PC-3 (cell line): ENCODE measurements at regions not wholly inside any gene's neighbourhood (a gene's known extent, or its start where the extent isn't known, plus 50 kb on each side); places are given as distances from the start of the nearest gene placed in this dataset.

ENCODE experiments used
- ATAC-seq: fragments of 200-7000 bp; cut with Tn5 transposase; 2 replicates; pipeline ENCODE4 v1.9.1; 2020; ENCODE audit warnings: mild to moderate bottlenecking, moderate library complexity
- BruUV-seq: library from RNA; stranded (reverse); fragments of 400-500 nt; replicated peaks from 2 replicates; lab custom pipeline; 2021; lab: Mats Ljungman, UMichigan
- CTCF ChIA-PET: fragments of 300-600 bp; sonication (Branson Sonifier 250); formaldehyde crosslinking; loops from one replicate; lab custom pipeline; 2022; ENCODE audit warnings: antibody characterized with exemption; lab: Charles Lee
- POLR2A ChIA-PET: fragments of 300-600 bp; sonication (Branson Sonifier 250); formaldehyde crosslinking; loops from one replicate; lab custom pipeline; 2022; ENCODE audit warnings: antibody characterized with exemption; ENCODE audit not compliant: unreplicated experiment; lab: Charles Lee
- DNase-seq: peaks from one replicate; pipeline ENCODE4 v3.0.0-alpha.2; 2015
- H2AFZ ChIP-seq: fragments of 300-600 bp; sonication (generic); 2 replicates; pipeline ENCODE4 v1.6.0; 2016; ENCODE audit warnings: antibody characterized with exemption, low read length
- H3F3A ChIP-seq: fragments of 300-600 bp; sonication (generic); one replicate; pipeline ENCODE4 v1.6.0; 2017; ENCODE audit warnings: antibody characterized with exemption, low read length, control low read depth, mild to moderate bottlenecking; ENCODE audit not compliant: unreplicated experiment
- H3K27ac ChIP-seq: fragments of 300-600 bp; sonication (generic); 2 replicates; pipeline ENCODE4 v1.5.1; 2016; ENCODE audit warnings: mild to moderate bottlenecking, low read length
- H3K27me3 ChIP-seq: fragments of 300-600 bp; sonication (generic); 2 replicates; pipeline ENCODE4 v1.6.1; 2016; ENCODE audit warnings: low read length, mixed read lengths
- H3K36me3 ChIP-seq: fragments of 300-600 bp; sonication (generic); 2 replicates; pipeline ENCODE4 v1.6.1; 2016; ENCODE audit warnings: low read depth, mixed run types, low read length, mixed read lengths
- H3K4me1 ChIP-seq: fragments of 300-600 bp; sonication (generic); 2 replicates; pipeline ENCODE4 v1.5.1; 2016; ENCODE audit warnings: low read length; ENCODE audit not compliant: insufficient read depth
- H3K4me2 ChIP-seq: fragments of 300-600 bp; sonication (generic); 2 replicates; pipeline ENCODE4 v1.6.0; 2016; ENCODE audit warnings: low read length
- H3K4me3 ChIP-seq: fragments of 300-600 bp; sonication (generic); 2 replicates; pipeline ENCODE4 v1.5.1; 2016; ENCODE audit warnings: mild to moderate bottlenecking, low read length, mixed read lengths
- H3K79me2 ChIP-seq: fragments of 300-600 bp; sonication (generic); 2 replicates; pipeline ENCODE4 v1.6.1; 2017; ENCODE audit warnings: low read length, mixed read lengths
- H3K9ac ChIP-seq: fragments of 300-600 bp; sonication (generic); 2 replicates; pipeline ENCODE4 v1.6.0; 2016; ENCODE audit warnings: mild to moderate bottlenecking, low read length
- H3K9me2 ChIP-seq: fragments of 300-600 bp; sonication (generic); replicated peaks from 2 replicates; pipeline ENCODE4 v1.6.1; 2016; ENCODE audit warnings: mixed run types, low read length, mixed read lengths
- H3K9me3 ChIP-seq: fragments of 300-600 bp; sonication (generic); 2 replicates; pipeline ENCODE4 v1.6.1; 2016; ENCODE audit warnings: low read length, mixed read lengths
- H4K20me1 ChIP-seq: fragments of 300-600 bp; sonication (generic); 2 replicates; pipeline ENCODE4 v1.6.1; 2016; ENCODE audit warnings: low read length, mixed read lengths
- EZH2 ChIP-seq: fragments of 300-600 bp; sonication (generic); IDR thresholded peaks from one replicate; pipeline ENCODE4 v1.6.1; 2017; ENCODE audit warnings: antibody characterized with exemption, mild to moderate bottlenecking, low read length; ENCODE audit not compliant: unreplicated experiment
- EZH2phosphoT487 ChIP-seq: fragments of 300-600 bp; sonication (generic); IDR thresholded peaks from 2 replicates; pipeline ENCODE4 v1.6.1; 2018; ENCODE audit warnings: mild to moderate bottlenecking, antibody characterized with exemption, low read length, borderline replicate concordance
- intact Hi-C: fragments of 100-400 bp; cut with micrococcal nuclease; formaldehyde crosslinking; loops from 2 replicates; pipeline ENCODE4 v1.9.0; 2023
- TF ChIP-seq, protein P1 (sequence below): fragments of 300-600 bp; sonication (generic); conservative IDR thresholded peaks from 2 replicates; pipeline ENCODE4 v1.5.1; 2017; ENCODE audit warnings: antibody characterized with exemption, low read depth, mild to moderate bottlenecking, low read length

DNA sequence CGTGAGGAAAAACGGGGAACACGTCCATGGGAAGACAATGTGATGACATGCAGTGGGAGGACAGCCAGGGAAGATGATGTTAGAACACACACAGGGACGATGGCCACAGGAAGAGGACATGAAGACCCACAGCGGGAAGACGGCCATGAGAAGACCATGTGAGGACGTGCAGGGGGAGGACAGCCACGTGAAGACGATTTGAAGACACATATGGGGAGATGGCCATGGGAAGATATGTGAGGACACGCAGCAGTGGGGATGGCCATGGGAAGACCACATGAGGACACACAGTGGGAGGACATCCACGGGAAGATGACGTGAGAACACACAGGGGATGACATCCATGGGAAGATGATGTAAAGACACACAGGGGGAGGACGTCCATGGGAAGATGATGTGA is 83.8 kb downstream of the UQCRFS1 start:
- H3K27me3 ChIP-seq, result no peaks in the 10 kb centered on the region
- H3K4me2 ChIP-seq, result no peak overlapping the region
- no peaks in the 10 kb centered on the region for H3K79me2 ChIP-seq
- H3K9me3 ChIP-seq, result no peaks in the 10 kb centered on the region
- H4K20me1 ChIP-seq, result no peaks in the 10 kb centered on the region
- ChIA-PET CTCF (no interaction called here), POLR2A (no interaction called here)
- H2AFZ ChIP-seq, result no peak overlapping the region
- H3K4me3 ChIP-seq, result no peak overlapping the region
- no peak for DNase-seq
- no peak for ATAC-seq
- no peak overlapping the region for H3K27ac ChIP-seq
- H3K4me1 ChIP-seq, result no peaks in the 10 kb centered on the region
- H3K9ac ChIP-seq, result no peak overlapping the region
- H3F3A ChIP-seq, result no peaks in the 10 kb centered on the region
- H3K9me2 ChIP-seq, result no peaks in the 10 kb centered on the region
- no peaks in the 10 kb centered on the region for H3K36me3 ChIP-seq
- intact Hi-C loops, result no loop called here
- no peak for TF ChIP-seq EZH2
- TF ChIP-seq, protein P1, sequence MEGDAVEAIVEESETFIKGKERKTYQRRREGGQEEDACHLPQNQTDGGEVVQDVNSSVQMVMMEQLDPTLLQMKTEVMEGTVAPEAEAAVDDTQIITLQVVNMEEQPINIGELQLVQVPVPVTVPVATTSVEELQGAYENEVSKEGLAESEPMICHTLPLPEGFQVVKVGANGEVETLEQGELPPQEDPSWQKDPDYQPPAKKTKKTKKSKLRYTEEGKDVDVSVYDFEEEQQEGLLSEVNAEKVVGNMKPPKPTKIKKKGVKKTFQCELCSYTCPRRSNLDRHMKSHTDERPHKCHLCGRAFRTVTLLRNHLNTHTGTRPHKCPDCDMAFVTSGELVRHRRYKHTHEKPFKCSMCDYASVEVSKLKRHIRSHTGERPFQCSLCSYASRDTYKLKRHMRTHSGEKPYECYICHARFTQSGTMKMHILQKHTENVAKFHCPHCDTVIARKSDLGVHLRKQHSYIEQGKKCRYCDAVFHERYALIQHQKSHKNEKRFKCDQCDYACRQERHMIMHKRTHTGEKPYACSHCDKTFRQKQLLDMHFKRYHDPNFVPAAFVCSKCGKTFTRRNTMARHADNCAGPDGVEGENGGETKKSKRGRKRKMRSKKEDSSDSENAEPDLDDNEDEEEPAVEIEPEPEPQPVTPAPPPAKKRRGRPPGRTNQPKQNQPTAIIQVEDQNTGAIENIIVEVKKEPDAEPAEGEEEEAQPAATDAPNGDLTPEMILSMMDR, result no peak
- TF ChIP-seq EZH2phosphoT487, result no peak
- BruUV-seq, result no TSS peak

DNA sequence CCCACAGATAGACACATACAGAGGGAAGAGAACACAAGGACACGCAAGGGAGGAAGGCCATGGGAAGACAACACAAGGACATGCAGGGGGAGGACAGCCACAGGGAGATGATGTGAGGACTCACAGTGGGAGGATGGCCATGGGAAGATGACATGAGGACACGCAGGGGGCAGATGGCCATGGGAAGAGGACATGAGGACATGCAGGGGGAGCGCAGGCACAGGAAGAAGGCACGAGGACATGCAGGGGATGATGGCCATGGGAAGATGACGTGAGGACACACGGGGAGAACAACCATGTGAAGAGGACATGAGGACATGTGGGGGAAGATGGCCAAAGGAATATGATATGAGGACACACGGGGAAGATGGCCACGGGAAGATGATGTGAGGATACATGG is 84.7 kb downstream of the UQCRFS1 start:
- Histone ChIP-seq H3K9ac (no peak overlapping the region), H3K9me3 (no peaks in the 10 kb centered on the region)
- no TSS peak for BruUV-seq

DNA sequence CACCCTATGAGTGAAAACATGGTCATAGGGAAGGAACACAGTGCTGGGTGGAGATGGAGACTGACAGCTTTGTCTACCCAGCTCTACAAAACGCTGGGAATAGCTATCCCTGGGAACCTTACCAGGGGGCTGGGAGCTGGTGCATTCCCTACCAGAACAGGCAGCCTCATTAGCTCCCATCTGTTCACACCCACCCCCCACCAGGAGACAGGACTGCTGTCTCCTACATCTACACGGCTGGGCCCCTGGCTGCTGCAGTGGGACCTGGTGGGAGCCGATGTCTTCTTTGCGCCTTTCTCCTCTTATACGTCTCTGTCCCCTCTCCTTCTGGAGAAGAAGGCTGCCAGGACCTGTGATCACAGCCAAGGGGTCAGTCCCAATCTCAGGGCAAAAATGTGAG is 90.8 kb downstream of the UQCRFS1 start:
- no peaks in the 10 kb centered on the region for H3K9me3 ChIP-seq
- no peak overlapping the region for H3K4me3 ChIP-seq
- H4K20me1 ChIP-seq, result no peaks in the 10 kb centered on the region
- ATAC-seq (no peak), DNase-seq (no peak)
- H3K4me2 ChIP-seq, result no peak overlapping the region
- intact Hi-C loops, result no loop called here
- no peak overlapping the region for H3K9ac ChIP-seq
- no peaks in the 10 kb centered on the region for H3K27me3 ChIP-seq
- H3K9me2 ChIP-seq, result no peaks in the 10 kb centered on the region
- TF ChIP-seq, protein P1, result no peak
- TF ChIP-seq EZH2 (no peak), EZH2phosphoT487 (no peak)
- H3K4me1 ChIP-seq, result no peaks in the 10 kb centered on the region
- no peaks in the 10 kb centered on the region for H3K36me3 ChIP-seq
- ChIA-PET POLR2A (no interaction called here), CTCF (no interaction called here)
- H2AFZ ChIP-seq, result no peak overlapping the region
- BruUV-seq, result no TSS peak
- no peaks in the 10 kb centered on the region for H3K79me2 ChIP-seq
- H3F3A ChIP-seq, result no peaks in the 10 kb centered on the region
- no peak overlapping the region for H3K27ac ChIP-seq

More for the DNA sequence above, 84.7 kb downstream of the UQCRFS1 start:
- no peaks in the 10 kb centered on the region for H3K9me2 ChIP-seq
- CTCF ChIA-PET, result no interaction called here
- no peak for ATAC-seq
- H3K27me3 ChIP-seq, result no peaks in the 10 kb centered on the region
- H3K36me3 ChIP-seq, result no peaks in the 10 kb centered on the region
- no peaks in the 10 kb centered on the region for H3K4me1 ChIP-seq
- DNase-seq, result no peak
- H3K79me2 ChIP-seq, result no peaks in the 10 kb centered on the region
- no peak overlapping the region for H3K27ac ChIP-seq
- no peak overlapping the region for H3K4me2 ChIP-seq
- intact Hi-C loops, result no loop called here
- TF ChIP-seq EZH2phosphoT487 (no peak), EZH2 (no peak)
- TF ChIP-seq, protein P1, result no peak
- H2AFZ ChIP-seq, result no peak overlapping the region
- H4K20me1 ChIP-seq, result no peaks in the 10 kb centered on the region
- no peak overlapping the region for H3K4me3 ChIP-seq
- POLR2A ChIA-PET, result no interaction called here
- H3F3A ChIP-seq, result no peaks in the 10 kb centered on the region
